HT1080 (cell line): ENCODE measurements at regions not wholly inside any gene's neighbourhood (a gene's known extent, or its start where the extent isn't known, plus 50 kb on each side); places are given as distances from the start of the nearest gene placed in this dataset.
"Not testable (repeated sequence)": the region's sequence is repeated elsewhere in the genome, so short reads cannot be mapped to it uniquely, and the experiment has no call there.

Experiments
- DNase-seq: peaks from one replicate; pipeline ENCODE4 v3.0.0-alpha.2; 2015; ENCODE audit warnings: low read depth

GRCh38 chr4:78004270-78004669, 52.9 kb upstream of the FRAS1 start:
- peak; percentile 56 for DNase-seq

- DNase-seq, result no peak
Observed at GRCh38 chr4:78005086-78005485, 52.0 kb upstream of the FRAS1 start.

GRCh38 chr4:78007021-78007420, 50.1 kb upstream of the FRAS1 start:
- not testable (repeated sequence) for DNase-seq
